HepG2 (cell line): ENCODE measurements at regions not wholly inside any gene's neighbourhood (a gene's known extent, or its start where the extent isn't known, plus 50 kb on each side); places are given as distances from the start of the nearest gene placed in this dataset.

ENCODE experiments used
- ATAC-seq: fragments of 200-7000 bp; cut with Tn5 transposase; 3 replicates; pipeline ENCODE4 v1.9.1; 2020; ENCODE audit warnings: mild to moderate bottlenecking, moderate library complexity
- BruUV-seq: library from RNA; stranded (reverse); fragments of 400-500 nt; replicated peaks from 2 replicates; lab custom pipeline; 2021; lab: Mats Ljungman, UMichigan
- CTCF ChIA-PET: fragments of 300-600 bp; formaldehyde crosslinking; extraction: SDS; loops from one replicate; lab custom pipeline; 2021; ENCODE audit warnings: low total read pairs, inconsistent platforms, low intra/inter-chr PET ratio; lab: Yijun Ruan, JAX
- POLR2A ChIA-PET: fragments of 350-600 bp; sonication (Branson Sonifier 250); formaldehyde crosslinking; loops from one replicate; lab custom pipeline; 2020; ENCODE audit warnings: antibody characterized with exemption, inconsistent platforms; lab: Yijun Ruan, JAX
- DNase-seq: peaks from one replicate; pipeline ENCODE4 v3.0.0-alpha.2; 2015; ENCODE audit warnings: low spot score
- FAIRE-seq: peaks from 3 replicates; lab custom pipeline; 2011; peaks lifted over from hg19 to GRCh38; lab: Jason Lieb, UNC
- H2AFZ ChIP-seq: one replicate; pipeline ENCODE4 v1.6.1; 2011; ENCODE audit warnings: low read length, inconsistent platforms
- H3K27ac ChIP-seq: fragments of 300-600 bp; 3 replicates; pipeline ENCODE4 v1.8.0; 2011; ENCODE audit warnings: mixed run types, mild to moderate bottlenecking, mixed read lengths, low read length, inconsistent platforms; ENCODE audit not compliant: insufficient read depth; ENCODE audit errors: extremely low read length
- H3K27me3 ChIP-seq, 2 experiments: fragments of 200-600 bp in 1 of 2; 2 replicates in 1 of 2; 3 replicates in 1 of 2; pipeline versions ENCODE4 v1.6.0 to v1.8.0; 2011; ENCODE audit warnings: low read length in 2 of 2, mild to moderate bottlenecking in 2 of 2, moderate library complexity in 2 of 2, inconsistent platforms in 1 of 2; ENCODE audit not compliant: insufficient read depth in 2 of 2, control insufficient read depth in 1 of 2
- H3K36me3 ChIP-seq, 2 experiments: fragments of 200-600 bp in 1 of 2; replicated peaks in 1 of 2; 2 replicates in 1 of 2; 3 replicates in 1 of 2; pipeline versions ENCODE4 v1.5.1 to v1.8.0; 2011; ENCODE audit warnings: low read length in 2 of 2, inconsistent platforms in 1 of 2; ENCODE audit not compliant: insufficient read depth in 2 of 2, control insufficient read depth in 1 of 2
- H3K4me1 ChIP-seq: 2 replicates; pipeline ENCODE4 v1.5.1; 2012; ENCODE audit warnings: low read length, inconsistent platforms; ENCODE audit not compliant: insufficient read depth
- H3K4me2 ChIP-seq: 2 replicates; pipeline ENCODE4 v1.6.0; 2011; ENCODE audit warnings: low read depth, low read length, inconsistent platforms
- H3K4me3 ChIP-seq, 3 experiments: fragments of 200-600 bp in 1 of 3; sonication (generic), shearing (Covaris generic) in 1 of 3; replicated peaks in 1 of 3; 2 replicates each; pipeline ENCODE4 v1.5.1; 2011 to 2016; ENCODE audit warnings: low read length in 3 of 3, inconsistent platforms in 2 of 3, low read depth in 2 of 3, mild to moderate bottlenecking in 2 of 3, control low read depth in 1 of 3, mixed read lengths in 1 of 3; ENCODE audit not compliant: insufficient read depth in 1 of 3
- H3K79me2 ChIP-seq: one replicate; pipeline ENCODE4 v1.6.1; 2011; ENCODE audit warnings: low read length, inconsistent platforms; ENCODE audit not compliant: insufficient read depth
- H3K9ac ChIP-seq: 2 replicates; pipeline ENCODE4 v1.6.0; 2011; ENCODE audit warnings: mild to moderate bottlenecking, low read depth, low read length, inconsistent platforms; ENCODE audit not compliant: insufficient read depth
- H3K9me3 ChIP-seq: 2 replicates; pipeline ENCODE4 v1.5.1; 2012; ENCODE audit warnings: mild to moderate bottlenecking, low read length
- H4K20me1 ChIP-seq: 2 replicates; pipeline ENCODE4 v1.6.0; 2011; ENCODE audit warnings: inconsistent platforms, mild to moderate bottlenecking, low read length, moderate library complexity; ENCODE audit not compliant: insufficient read depth
- KMT2B ChIP-seq: IDR thresholded peaks from 2 replicates; pipeline ENCODE4 v1.6.1; 2016; ENCODE audit warnings: missing genetic modification reagents, missing compliant biosample characterization
- MXD4 ChIP-seq: IDR thresholded peaks from 2 replicates; pipeline ENCODE4 v1.6.1; 2016; ENCODE audit warnings: mild to moderate bottlenecking, missing biosample characterization, missing genetic modification reagents
- NKX3-1 ChIP-seq: sonication (generic); formaldehyde crosslinking; IDR thresholded peaks from 2 replicates; pipeline ENCODE4 v1.5.0; 2020; ENCODE audit warnings: missing genetic modification reagents
- RBM22 ChIP-seq: fragments of 200-400 bp; formaldehyde crosslinking; optimal IDR thresholded peaks from 2 replicates; pipeline ENCODE3; 2017; ENCODE audit warnings: mild to moderate bottlenecking, low read length, moderate library complexity
- RBM39 ChIP-seq: fragments of 200-400 bp; formaldehyde crosslinking; IDR thresholded peaks from one replicate; pipeline ENCODE4 v1.6.1; 2018; ENCODE audit warnings: antibody characterized with exemption, mild to moderate bottlenecking, low read depth, low read length; ENCODE audit not compliant: poor library complexity, severe bottlenecking
- SOX6 ChIP-seq, 2 experiments: fragments of 450-650 bp in 1 of 2; sonication (generic) in 1 of 2; formaldehyde crosslinking in 1 of 2; IDR thresholded peaks; 2 replicates each; pipeline versions ENCODE4 v1.4.0 to v1.6.1; 2017 to 2020; ENCODE audit warnings: antibody characterized with exemption in 1 of 2, mild to moderate bottlenecking in 1 of 2, missing genetic modification reagents in 1 of 2
- WIZ ChIP-seq: sonication (generic); formaldehyde crosslinking; IDR thresholded peaks from 2 replicates; pipeline ENCODE4 v1.5.1; 2020; ENCODE audit warnings: mild to moderate bottlenecking, missing genetic modification reagents
- ZKSCAN8 ChIP-seq: IDR thresholded peaks from 2 replicates; pipeline ENCODE4 v1.6.1; 2016; ENCODE audit warnings: borderline replicate concordance, missing genetic modification reagents, missing compliant biosample characterization
- ZNF33B ChIP-seq: sonication (generic); formaldehyde crosslinking; IDR thresholded peaks from 2 replicates; pipeline ENCODE4 v1.5.1; 2020; ENCODE audit warnings: mild to moderate bottlenecking, missing genetic modification reagents
- ZNF747 ChIP-seq: sonication (generic); formaldehyde crosslinking; IDR thresholded peaks from 2 replicates; pipeline ENCODE4 v1.8.1; 2023; ENCODE audit warnings: missing genetic modification reagents, mild to moderate bottlenecking, borderline replicate concordance
- ZNF878 ChIP-seq: sonication (generic); formaldehyde crosslinking; IDR thresholded peaks from 2 replicates; pipeline ENCODE4 v1.8.1; 2023; ENCODE audit warnings: mild to moderate bottlenecking, missing genetic modification reagents, moderate library complexity
- ZNF891 ChIP-seq: sonication (generic); formaldehyde crosslinking; IDR thresholded peaks from 2 replicates; pipeline ENCODE4 v1.5.0; 2020; ENCODE audit warnings: mild to moderate bottlenecking, missing genetic modification reagents
- WGBS: methylation state at CpG from one replicate; pipeline ENCODE4 v1.1.6; 2017; ENCODE audit warnings: low lambda C conversion rate; 5-methylcytosine and 5-hydroxymethylcytosine counted together
- in situ Hi-C: cut with HindIII; loops from 2 replicates; pipeline ENCODE4 v1.10.0; 2017; ENCODE audit warnings: low pct_unique_long_range_greater_than_20kb; ENCODE audit not compliant: extremely low pct_ligation_motif_present
- intact Hi-C: fragments of 100-400 bp; cut with micrococcal nuclease; formaldehyde crosslinking; loops from one replicate; pipeline ENCODE4 v1.10.0; 2022; ENCODE audit not compliant: unreplicated experiment
- TF ChIP-seq, protein P1 (sequence below): IDR thresholded peaks from 2 replicates; pipeline ENCODE4 v1.6.1; 2016; ENCODE audit warnings: low read depth, borderline replicate concordance
- TF ChIP-seq, protein P2 (sequence below): IDR thresholded peaks from 2 replicates; pipeline ENCODE4 v1.4.0; 2020; ENCODE audit warnings: mild to moderate bottlenecking, missing genetic modification reagents

DNA sequence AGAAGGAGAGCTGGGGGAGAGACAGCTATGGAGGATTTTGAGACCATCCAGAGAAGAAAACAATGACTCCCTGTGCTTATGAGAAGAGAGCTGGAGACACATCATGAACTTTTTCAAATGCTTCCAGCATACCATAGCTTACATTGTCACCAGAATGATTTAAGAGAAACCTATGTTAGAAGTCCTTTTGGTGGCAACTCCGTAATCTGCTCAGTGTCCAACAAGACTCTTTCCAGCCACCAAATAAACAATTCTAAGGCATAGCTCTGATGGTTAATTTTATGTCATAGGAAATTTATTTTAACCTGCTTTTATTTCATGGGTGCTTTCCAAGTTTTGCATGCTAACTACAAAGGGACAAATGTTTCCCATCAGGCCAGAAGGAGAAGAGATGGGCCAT lies 200.3 kb upstream of the MCTP2 start:
- H3K4me2 ChIP-seq, result no peak overlapping the region
- no peaks in the 10 kb centered on the region; a peak in 1 of 5 replicates for H3K27me3 ChIP-seq
- H3K9me3 ChIP-seq, result no peaks in the 10 kb centered on the region
- POLR2A ChIA-PET, result no interaction called here
- DNase-seq (no peak), FAIRE-seq (no peak), ATAC-seq (no peak)
- CTCF ChIA-PET, result no interaction called here
- whole genome bisulfite sequencing, result 6% methylated on average over 1 of the region's 1 CpG
- BruUV-seq, result no TSS peak
- H4K20me1 ChIP-seq, result no peaks in the 10 kb centered on the region
- no peak overlapping the region for H2AFZ ChIP-seq
- H3K9ac ChIP-seq, result no peak overlapping the region
- intact Hi-C loops, result no loop called here
- in situ Hi-C loops, result no loop called here
- no peaks in the 10 kb centered on the region for H3K36me3 ChIP-seq
- no peak overlapping the region for H3K4me3 ChIP-seq
- H3K79me2 ChIP-seq, result no peaks in the 10 kb centered on the region
- no peak for TF ChIP-seq KMT2B (CRISPR knock-in tag)
- no peak for TF ChIP-seq RBM39
- TF ChIP-seq WIZ, result no peak
- TF ChIP-seq ZNF878 (CRISPR knock-in tag), result no peak
- TF ChIP-seq ZNF891, result no peak
- TF ChIP-seq NKX3-1 (CRISPR knock-in tag), result no peak
- no peak for TF ChIP-seq SOX6 (IDR thresholded peaks at IDR 0.05)
- no peak for TF ChIP-seq SOX6 (CRISPR knock-in tag; IDR thresholded peaks at IDR 0.05)
- TF ChIP-seq, protein P1, sequence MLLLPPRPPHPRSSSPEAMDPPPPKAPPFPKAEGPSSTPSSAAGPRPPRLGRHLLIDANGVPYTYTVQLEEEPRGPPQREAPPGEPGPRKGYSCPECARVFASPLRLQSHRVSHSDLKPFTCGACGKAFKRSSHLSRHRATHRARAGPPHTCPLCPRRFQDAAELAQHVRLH (CRISPR knock-in tag), result no peak
- TF ChIP-seq ZNF33B (CRISPR knock-in tag), result no peak
- TF ChIP-seq, protein P2, sequence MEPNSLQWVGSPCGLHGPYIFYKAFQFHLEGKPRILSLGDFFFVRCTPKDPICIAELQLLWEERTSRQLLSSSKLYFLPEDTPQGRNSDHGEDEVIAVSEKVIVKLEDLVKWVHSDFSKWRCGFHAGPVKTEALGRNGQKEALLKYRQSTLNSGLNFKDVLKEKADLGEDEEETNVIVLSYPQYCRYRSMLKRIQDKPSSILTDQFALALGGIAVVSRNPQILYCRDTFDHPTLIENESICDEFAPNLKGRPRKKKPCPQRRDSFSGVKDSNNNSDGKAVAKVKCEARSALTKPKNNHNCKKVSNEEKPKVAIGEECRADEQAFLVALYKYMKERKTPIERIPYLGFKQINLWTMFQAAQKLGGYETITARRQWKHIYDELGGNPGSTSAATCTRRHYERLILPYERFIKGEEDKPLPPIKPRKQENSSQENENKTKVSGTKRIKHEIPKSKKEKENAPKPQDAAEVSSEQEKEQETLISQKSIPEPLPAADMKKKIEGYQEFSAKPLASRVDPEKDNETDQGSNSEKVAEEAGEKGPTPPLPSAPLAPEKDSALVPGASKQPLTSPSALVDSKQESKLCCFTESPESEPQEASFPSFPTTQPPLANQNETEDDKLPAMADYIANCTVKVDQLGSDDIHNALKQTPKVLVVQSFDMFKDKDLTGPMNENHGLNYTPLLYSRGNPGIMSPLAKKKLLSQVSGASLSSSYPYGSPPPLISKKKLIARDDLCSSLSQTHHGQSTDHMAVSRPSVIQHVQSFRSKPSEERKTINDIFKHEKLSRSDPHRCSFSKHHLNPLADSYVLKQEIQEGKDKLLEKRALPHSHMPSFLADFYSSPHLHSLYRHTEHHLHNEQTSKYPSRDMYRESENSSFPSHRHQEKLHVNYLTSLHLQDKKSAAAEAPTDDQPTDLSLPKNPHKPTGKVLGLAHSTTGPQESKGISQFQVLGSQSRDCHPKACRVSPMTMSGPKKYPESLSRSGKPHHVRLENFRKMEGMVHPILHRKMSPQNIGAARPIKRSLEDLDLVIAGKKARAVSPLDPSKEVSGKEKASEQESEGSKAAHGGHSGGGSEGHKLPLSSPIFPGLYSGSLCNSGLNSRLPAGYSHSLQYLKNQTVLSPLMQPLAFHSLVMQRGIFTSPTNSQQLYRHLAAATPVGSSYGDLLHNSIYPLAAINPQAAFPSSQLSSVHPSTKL (CRISPR knock-in tag), result no peak
- TF ChIP-seq RBM22, result no peak
- TF ChIP-seq ZKSCAN8 (CRISPR knock-in tag), result no peak
- TF ChIP-seq MXD4 (CRISPR knock-in tag), result no peak
- no peak for TF ChIP-seq ZNF747 (CRISPR knock-in tag)
- TF ChIP-seq, all 625 proteins: peak for 0
- Histone ChIP-seq H3K27ac (no peak overlapping the region), H3K4me1 (no peaks in the 10 kb centered on the region)
